GM12878 (cell line): ENCODE measurements at regions not wholly inside any gene's neighbourhood (a gene's known extent, or its start where the extent isn't known, plus 50 kb on each side); places are given as distances from the start of the nearest gene placed in this dataset.

Experiments
- ATAC-seq: fragments of 200-7000 bp; cut with Tn5 transposase; 3 replicates; pipeline ENCODE4 v1.9.1; 2020; ENCODE audit warnings: mild to moderate bottlenecking, moderate library complexity
- BruUV-seq: library from RNA; stranded (reverse); fragments of 400-500 nt; replicated peaks from 2 replicates; lab custom pipeline; 2021; lab: Mats Ljungman, UMichigan
- CTCF ChIA-PET: fragments of 300-600 bp; sonication (Branson Sonifier 250); formaldehyde crosslinking; extraction: SDS; loops from one replicate; lab custom pipeline; 2021; ENCODE audit warnings: inconsistent platforms; lab: Yijun Ruan, JAX
- POLR2A ChIA-PET: fragments of 350-600 bp; formaldehyde crosslinking; extraction: SDS; loops from one replicate; lab custom pipeline; 2021; ENCODE audit warnings: inconsistent platforms; lab: Charles Lee
- RAD21 ChIA-PET: fragments of 300-600 bp; sonication (Branson Sonifier 250); formaldehyde crosslinking; loops from one replicate; lab custom pipeline; 2023; ENCODE audit warnings: antibody characterized with exemption; ENCODE audit not compliant: unreplicated experiment; lab: Charles Lee
- SMC1A ChIA-PET: fragments of 300-600 bp; sonication (Branson Sonifier 250); formaldehyde crosslinking; loops from one replicate; lab custom pipeline; 2023; ENCODE audit not compliant: unreplicated experiment, uncharacterized antibody; lab: Charles Lee
- DNase-seq: peaks from one replicate; pipeline ENCODE4 v3.0.0-alpha.2; 2011; ENCODE audit warnings: low read depth, low spot score
- FAIRE-seq: peaks from 3 replicates; lab custom pipeline; 2011; peaks lifted over from hg19 to GRCh38; lab: Jason Lieb, UNC
- H2AFZ ChIP-seq: 2 replicates; pipeline ENCODE4 v1.6.0; 2011; ENCODE audit warnings: low read depth, low read length, control low read depth; ENCODE audit not compliant: control insufficient read depth
- H3K27ac ChIP-seq: 2 replicates; pipeline ENCODE4 v1.5.1; 2011; ENCODE audit warnings: control low read depth; ENCODE audit not compliant: control insufficient read depth, insufficient read depth
- H3K27me3 ChIP-seq, 2 experiments: replicated peaks in 1 of 2; 2 replicates each; pipeline versions ENCODE4 v1.6.0 to v1.6.1; 2011; ENCODE audit warnings: low read length in 1 of 2; ENCODE audit not compliant: control insufficient read depth in 2 of 2, insufficient read depth in 2 of 2
- H3K36me3 ChIP-seq, 2 experiments: 2 replicates each; pipeline ENCODE4 v1.5.1; 2011; ENCODE audit warnings: low read length in 1 of 2; ENCODE audit not compliant: control insufficient read depth in 2 of 2, insufficient read depth in 2 of 2
- H3K4me1 ChIP-seq: 2 replicates; pipeline ENCODE4 v1.6.1; 2011; ENCODE audit warnings: mild to moderate bottlenecking, low read length, moderate library complexity, mixed read lengths; ENCODE audit not compliant: control insufficient read depth, insufficient read depth
- H3K4me2 ChIP-seq: 2 replicates; pipeline ENCODE4 v1.6.0; 2011; ENCODE audit warnings: control low read depth; ENCODE audit not compliant: control insufficient read depth, insufficient read depth
- H3K4me3 ChIP-seq: fragments of 200-600 bp; sonication (generic); 2 replicates; pipeline ENCODE4 v1.5.1; 2016
- H3K79me2 ChIP-seq: 2 replicates; pipeline ENCODE4 v1.6.0; 2011; ENCODE audit warnings: low read length; ENCODE audit not compliant: control insufficient read depth, insufficient read depth
- H3K9ac ChIP-seq: 2 replicates; pipeline ENCODE4 v1.8.0; 2011; ENCODE audit warnings: low read length, control low read depth, mixed read lengths; ENCODE audit not compliant: control insufficient read depth, insufficient read depth
- H3K9me3 ChIP-seq: replicated peaks from 3 replicates; pipeline ENCODE4 v1.5.1; 2011; ENCODE audit warnings: mild to moderate bottlenecking, low read length; ENCODE audit not compliant: control insufficient read depth, insufficient read depth
- H4K20me1 ChIP-seq: 2 replicates; pipeline ENCODE4 v1.6.0; 2011; ENCODE audit not compliant: control insufficient read depth, insufficient read depth
- BACH1 ChIP-seq: fragments of 450-650 bp; IDR thresholded peaks from 2 replicates; pipeline ENCODE4 v1.6.1; 2017; ENCODE audit warnings: mild to moderate bottlenecking, borderline replicate concordance
- CBFB ChIP-seq: IDR thresholded peaks from 2 replicates; pipeline ENCODE4 v1.6.1; 2016; ENCODE audit warnings: antibody characterized with exemption, low read depth
- CHD4 ChIP-seq: fragments of 200-600 bp; sonication (generic); IDR thresholded peaks from 2 replicates; pipeline ENCODE4 v1.6.1; 2016; ENCODE audit warnings: mild to moderate bottlenecking
- DPF2 ChIP-seq: fragments of 450-650 bp; IDR thresholded peaks from 2 replicates; pipeline ENCODE4 v1.6.1; 2017; ENCODE audit warnings: mild to moderate bottlenecking
- EP300 ChIP-seq, 2 experiments: fragments of 150-350 bp in 1 of 2; IDR thresholded peaks; 2 replicates each; pipeline ENCODE4 v1.6.1; 2011 to 2012; ENCODE audit warnings: low read depth in 2 of 2, low read length in 2 of 2, borderline replicate concordance in 1 of 2, improper control_type of control experiment in 1 of 2, inconsistent platforms in 1 of 2; ENCODE audit not compliant: control insufficient read depth in 1 of 2
- JUNB ChIP-seq: IDR thresholded peaks from 2 replicates; pipeline ENCODE4 v1.6.1; 2016; ENCODE audit warnings: antibody characterized with exemption, mild to moderate bottlenecking
- SUPT20H ChIP-seq: IDR thresholded peaks from 2 replicates; pipeline ENCODE4 v1.6.1; 2011; ENCODE audit warnings: low read depth, mild to moderate bottlenecking, low read length, moderate library complexity, borderline replicate concordance; ENCODE audit not compliant: control insufficient read depth
- ZBED1 ChIP-seq: IDR thresholded peaks from 2 replicates; pipeline ENCODE4 v1.6.1; 2016; ENCODE audit warnings: borderline replicate concordance
- ZNF207 ChIP-seq: fragments of 450-650 bp; IDR thresholded peaks from 2 replicates; pipeline ENCODE4 v1.6.1; 2014; ENCODE audit warnings: antibody characterized with exemption, mild to moderate bottlenecking, borderline replicate concordance
- WGBS: methylation state at CpG from one replicate; pipeline ENCODE4 v1.1.6; 2016; ENCODE audit warnings: low lambda C conversion rate; ENCODE audit not compliant: insufficient replicate concordance, insufficient coverage; ENCODE audit errors: missing lambda C conversion rate; 5-methylcytosine and 5-hydroxymethylcytosine counted together
- in situ Hi-C: fragments of 300-500 bp; cut with MboI; formaldehyde crosslinking; loops from 9 replicates; pipeline ENCODE4 v1.14.3; 2018; ENCODE audit warnings: mixed read lengths
- intact Hi-C: fragments of 100-400 bp; cut with micrococcal nuclease; formaldehyde crosslinking; loops from one replicate; pipeline ENCODE4 v1.14.2; 2022; ENCODE audit not compliant: unreplicated experiment
- TF ChIP-seq, protein P1 (sequence below): fragments of 450-650 bp; IDR thresholded peaks from 2 replicates; pipeline ENCODE4 v1.6.1; 2017; ENCODE audit warnings: mild to moderate bottlenecking
- TF ChIP-seq, protein P2 (sequence below): fragments of 450-650 bp; IDR thresholded peaks from 2 replicates; pipeline ENCODE4 v1.6.1; 2017; ENCODE audit warnings: mild to moderate bottlenecking, moderate library complexity
- TF ChIP-seq, protein P3 (sequence below): fragments of 450-650 bp; conservative IDR thresholded peaks from 2 replicates; pipeline ENCODE4 v1.6.1; 2017; ENCODE audit warnings: mild to moderate bottlenecking, moderate library complexity
- TF ChIP-seq, protein P4 (sequence below): fragments of 450-650 bp; IDR thresholded peaks from 2 replicates; pipeline ENCODE4 v1.6.1; 2017; ENCODE audit warnings: low read depth, mild to moderate bottlenecking, moderate library complexity

DNA sequence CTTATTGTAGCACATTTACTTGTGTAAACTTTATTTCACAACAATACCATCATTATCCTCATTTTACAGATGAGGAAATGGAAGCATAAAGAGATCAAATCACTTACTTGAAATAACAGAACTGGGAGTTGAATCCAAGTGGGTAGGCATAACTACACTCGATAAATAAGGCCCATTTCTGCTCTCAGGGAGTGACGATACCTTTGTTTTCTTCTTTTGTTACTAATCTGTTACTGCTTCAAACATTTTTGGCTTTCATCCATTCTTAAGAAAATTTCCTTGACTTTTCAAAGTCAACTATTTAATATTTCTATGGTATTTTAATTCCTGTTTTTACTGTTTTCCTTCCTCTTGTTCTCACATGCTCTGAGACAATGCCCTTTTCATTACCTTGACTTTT is 201.6 kb downstream of the ATP23 start (continued):
- TF ChIP-seq, protein P1, sequence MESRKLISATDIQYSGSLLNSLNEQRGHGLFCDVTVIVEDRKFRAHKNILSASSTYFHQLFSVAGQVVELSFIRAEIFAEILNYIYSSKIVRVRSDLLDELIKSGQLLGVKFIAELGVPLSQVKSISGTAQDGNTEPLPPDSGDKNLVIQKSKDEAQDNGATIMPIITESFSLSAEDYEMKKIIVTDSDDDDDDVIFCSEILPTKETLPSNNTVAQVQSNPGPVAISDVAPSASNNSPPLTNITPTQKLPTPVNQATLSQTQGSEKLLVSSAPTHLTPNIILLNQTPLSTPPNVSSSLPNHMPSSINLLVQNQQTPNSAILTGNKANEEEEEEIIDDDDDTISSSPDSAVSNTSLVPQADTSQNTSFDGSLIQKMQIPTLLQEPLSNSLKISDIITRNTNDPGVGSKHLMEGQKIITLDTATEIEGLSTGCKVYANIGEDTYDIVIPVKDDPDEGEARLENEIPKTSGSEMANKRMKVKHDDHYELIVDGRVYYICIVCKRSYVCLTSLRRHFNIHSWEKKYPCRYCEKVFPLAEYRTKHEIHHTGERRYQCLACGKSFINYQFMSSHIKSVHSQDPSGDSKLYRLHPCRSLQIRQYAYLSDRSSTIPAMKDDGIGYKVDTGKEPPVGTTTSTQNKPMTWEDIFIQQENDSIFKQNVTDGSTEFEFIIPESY: no peak
- TF ChIP-seq, all 136 proteins: peak for 0

DNA sequence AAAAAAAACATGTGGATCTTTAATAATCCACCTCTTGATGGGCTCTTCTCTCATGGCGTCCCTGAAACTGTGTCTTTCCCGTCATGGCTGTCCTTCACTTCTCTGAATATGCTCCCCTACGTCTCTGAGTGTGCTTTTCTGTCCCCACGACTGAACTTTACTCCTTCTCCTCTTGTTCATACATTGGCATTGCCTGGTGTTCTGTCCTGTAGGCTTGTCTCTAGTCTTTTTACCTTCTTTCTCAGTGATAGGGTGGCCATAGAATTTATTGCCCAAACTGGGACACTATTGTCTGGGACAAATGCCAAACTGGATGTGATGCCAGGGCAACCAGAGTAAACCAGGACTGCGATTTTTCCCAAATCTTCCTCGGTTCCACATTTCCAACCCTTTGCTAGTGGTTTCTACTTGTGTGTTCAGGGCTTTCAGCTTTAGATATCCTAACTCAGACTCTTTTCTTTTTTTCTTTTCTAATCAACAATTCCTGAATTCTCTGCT is 202.2 kb downstream of the ATP23 start:
- intact Hi-C loops (no loop called here), in situ Hi-C loops (no loop called here)
- ATAC-seq (no peak), DNase-seq (no peak), FAIRE-seq (no peak)
- BruUV-seq: no TSS peak
- 29% methylated on average over 6 of the region's 6 CpGs for WGBS
- H3K4me2 ChIP-seq: no peak overlapping the region
- H3K4me3 ChIP-seq: no peak overlapping the region
- H3K36me3 ChIP-seq: no peaks in the 10 kb centered on the region
- H3K27ac ChIP-seq: no peak overlapping the region
- no peaks in the 10 kb centered on the region for H3K79me2 ChIP-seq
- no peaks in the 10 kb centered on the region for H4K20me1 ChIP-seq
- no peak overlapping the region for H2AFZ ChIP-seq
- ChIA-PET CTCF (no interaction called here), POLR2A (no interaction called here), RAD21 (no interaction called here), SMC1A (no interaction called here)
- no peaks in the 10 kb centered on the region for H3K9me3 ChIP-seq
- H3K4me1 ChIP-seq: no peaks in the 10 kb centered on the region
- H3K9ac ChIP-seq: no peak overlapping the region
- H3K27me3 ChIP-seq: no peaks in the 10 kb centered on the region
- TF ChIP-seq CBFB: no peak
- no peak for TF ChIP-seq JUNB
- TF ChIP-seq, protein P2, sequence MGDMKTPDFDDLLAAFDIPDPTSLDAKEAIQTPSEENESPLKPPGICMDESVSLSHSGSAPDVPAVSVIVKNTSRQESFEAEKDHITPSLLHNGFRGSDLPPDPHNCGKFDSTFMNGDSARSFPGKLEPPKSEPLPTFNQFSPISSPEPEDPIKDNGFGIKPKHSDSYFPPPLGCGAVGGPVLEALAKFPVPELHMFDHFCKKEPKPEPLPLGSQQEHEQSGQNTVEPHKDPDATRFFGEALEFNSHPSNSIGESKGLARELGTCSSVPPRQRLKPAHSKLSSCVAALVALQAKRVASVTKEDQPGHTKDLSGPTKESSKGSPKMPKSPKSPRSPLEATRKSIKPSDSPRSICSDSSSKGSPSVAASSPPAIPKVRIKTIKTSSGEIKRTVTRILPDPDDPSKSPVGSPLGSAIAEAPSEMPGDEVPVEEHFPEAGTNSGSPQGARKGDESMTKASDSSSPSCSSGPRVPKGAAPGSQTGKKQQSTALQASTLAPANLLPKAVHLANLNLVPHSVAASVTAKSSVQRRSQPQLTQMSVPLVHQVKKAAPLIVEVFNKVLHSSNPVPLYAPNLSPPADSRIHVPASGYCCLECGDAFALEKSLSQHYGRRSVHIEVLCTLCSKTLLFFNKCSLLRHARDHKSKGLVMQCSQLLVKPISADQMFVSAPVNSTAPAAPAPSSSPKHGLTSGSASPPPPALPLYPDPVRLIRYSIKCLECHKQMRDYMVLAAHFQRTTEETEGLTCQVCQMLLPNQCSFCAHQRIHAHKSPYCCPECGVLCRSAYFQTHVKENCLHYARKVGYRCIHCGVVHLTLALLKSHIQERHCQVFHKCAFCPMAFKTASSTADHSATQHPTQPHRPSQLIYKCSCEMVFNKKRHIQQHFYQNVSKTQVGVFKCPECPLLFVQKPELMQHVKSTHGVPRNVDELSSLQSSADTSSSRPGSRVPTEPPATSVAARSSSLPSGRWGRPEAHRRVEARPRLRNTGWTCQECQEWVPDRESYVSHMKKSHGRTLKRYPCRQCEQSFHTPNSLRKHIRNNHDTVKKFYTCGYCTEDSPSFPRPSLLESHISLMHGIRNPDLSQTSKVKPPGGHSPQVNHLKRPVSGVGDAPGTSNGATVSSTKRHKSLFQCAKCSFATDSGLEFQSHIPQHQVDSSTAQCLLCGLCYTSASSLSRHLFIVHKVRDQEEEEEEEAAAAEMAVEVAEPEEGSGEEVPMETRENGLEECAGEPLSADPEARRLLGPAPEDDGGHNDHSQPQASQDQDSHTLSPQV: no peak
- TF ChIP-seq, protein P3, sequence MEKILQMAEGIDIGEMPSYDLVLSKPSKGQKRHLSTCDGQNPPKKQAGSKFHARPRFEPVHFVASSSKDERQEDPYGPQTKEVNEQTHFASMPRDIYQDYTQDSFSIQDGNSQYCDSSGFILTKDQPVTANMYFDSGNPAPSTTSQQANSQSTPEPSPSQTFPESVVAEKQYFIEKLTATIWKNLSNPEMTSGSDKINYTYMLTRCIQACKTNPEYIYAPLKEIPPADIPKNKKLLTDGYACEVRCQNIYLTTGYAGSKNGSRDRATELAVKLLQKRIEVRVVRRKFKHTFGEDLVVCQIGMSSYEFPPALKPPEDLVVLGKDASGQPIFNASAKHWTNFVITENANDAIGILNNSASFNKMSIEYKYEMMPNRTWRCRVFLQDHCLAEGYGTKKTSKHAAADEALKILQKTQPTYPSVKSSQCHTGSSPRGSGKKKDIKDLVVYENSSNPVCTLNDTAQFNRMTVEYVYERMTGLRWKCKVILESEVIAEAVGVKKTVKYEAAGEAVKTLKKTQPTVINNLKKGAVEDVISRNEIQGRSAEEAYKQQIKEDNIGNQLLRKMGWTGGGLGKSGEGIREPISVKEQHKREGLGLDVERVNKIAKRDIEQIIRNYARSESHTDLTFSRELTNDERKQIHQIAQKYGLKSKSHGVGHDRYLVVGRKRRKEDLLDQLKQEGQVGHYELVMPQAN: no peak
- TF ChIP-seq ZBED1: no peak
- no peak for TF ChIP-seq BACH1
- no peak for TF ChIP-seq CHD4
- no peak for TF ChIP-seq ZNF207
- no peak for TF ChIP-seq DPF2
- TF ChIP-seq SUPT20H: no peak
- TF ChIP-seq, protein P4, sequence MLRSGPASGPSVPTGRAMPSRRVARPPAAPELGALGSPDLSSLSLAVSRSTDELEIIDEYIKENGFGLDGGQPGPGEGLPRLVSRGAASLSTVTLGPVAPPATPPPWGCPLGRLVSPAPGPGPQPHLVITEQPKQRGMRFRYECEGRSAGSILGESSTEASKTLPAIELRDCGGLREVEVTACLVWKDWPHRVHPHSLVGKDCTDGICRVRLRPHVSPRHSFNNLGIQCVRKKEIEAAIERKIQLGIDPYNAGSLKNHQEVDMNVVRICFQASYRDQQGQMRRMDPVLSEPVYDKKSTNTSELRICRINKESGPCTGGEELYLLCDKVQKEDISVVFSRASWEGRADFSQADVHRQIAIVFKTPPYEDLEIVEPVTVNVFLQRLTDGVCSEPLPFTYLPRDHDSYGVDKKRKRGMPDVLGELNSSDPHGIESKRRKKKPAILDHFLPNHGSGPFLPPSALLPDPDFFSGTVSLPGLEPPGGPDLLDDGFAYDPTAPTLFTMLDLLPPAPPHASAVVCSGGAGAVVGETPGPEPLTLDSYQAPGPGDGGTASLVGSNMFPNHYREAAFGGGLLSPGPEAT: no peak
- no peak for TF ChIP-seq EP300 (IDR thresholded peaks at IDR 0.05; ENCODE audit: borderline replicate concordance in 1 of 2, control insufficient read depth in 1 of 2, low read depth in 2 of 2, low read length in 2 of 2)
